SIG-M5 treated with dmso at 0.1 percent for 504 hours (cell line): ENCODE measurements at regions not wholly inside any gene's neighbourhood (a gene's known extent, or its start where the extent isn't known, plus 50 kb on each side); places are given as distances from the start of the nearest gene placed in this dataset.
"Not testable (repeated sequence)": the region's sequence is repeated elsewhere in the genome, so short reads cannot be mapped to it uniquely, and the experiment has no call there.

Experiments
- DNase-seq: peaks from one replicate; lab custom pipeline; 2025; ENCODE audit not compliant: unreplicated experiment; lab: John Stamatoyannopoulos, UW

GRCh38 chr18:71115261-71115660 is 826.4 kb downstream of the SOCS6 start:
- no peak for DNase-seq

- DNase-seq, result no peak
These were observed 825.8 kb downstream of the SOCS6 start for GRCh38 chr18:71114550-71115210.

- no peak for DNase-seq
These were observed 818.4 kb downstream of the SOCS6 start for GRCh38 chr18:71107244-71107643.

- DNase-seq, result no peak
These were observed 817.9 kb downstream of the SOCS6 start for GRCh38 chr18:71106701-71107100.

GRCh38 chr18:71105994-71106546 is 817.2 kb downstream of the SOCS6 start:
- DNase-seq, result no peak

- no peak for DNase-seq
These were observed 816.4 kb downstream of the SOCS6 start for GRCh38 chr18:71105078-71105819.

- no peak for DNase-seq
These were observed 790.8 kb downstream of the SOCS6 start for GRCh38 chr18:71079606-71080005.

- no peak for DNase-seq
These were observed 788.6 kb downstream of the SOCS6 start for GRCh38 chr18:71077451-71077850.

GRCh38 chr18:71075147-71075546 is 786.3 kb downstream of the SOCS6 start:
- no peak for DNase-seq

GRCh38 chr18:71068338-71068737 is 779.5 kb downstream of the SOCS6 start:
- no peak for DNase-seq

GRCh38 chr18:71049893-71050292 is 761.0 kb downstream of the SOCS6 start:
- DNase-seq, result no peak

- no peak for DNase-seq
These were observed 759.0 kb downstream of the SOCS6 start for GRCh38 chr18:71047882-71048281.

- DNase-seq, result no peak
These were observed 756.7 kb downstream of the SOCS6 start for GRCh38 chr18:71045331-71046065.

GRCh38 chr18:71040161-71040560 is 751.3 kb downstream of the SOCS6 start:
- DNase-seq, result no peak

- DNase-seq, result no peak
These were observed 749.4 kb downstream of the SOCS6 start for GRCh38 chr18:71038196-71038595.

- no peak for DNase-seq
These were observed 747.9 kb downstream of the SOCS6 start for GRCh38 chr18:71036783-71037182.

GRCh38 chr18:71031296-71032191 is 742.7 kb downstream of the SOCS6 start:
- DNase-seq, result not testable (repeated sequence)

- not testable (repeated sequence) for DNase-seq
These were observed 741.2 kb downstream of the SOCS6 start for GRCh38 chr18:71030085-71030484.

- no peak for DNase-seq
These were observed 739.5 kb downstream of the SOCS6 start for GRCh38 chr18:71028285-71028762.

- DNase-seq, result no peak
These were observed 738.7 kb downstream of the SOCS6 start for GRCh38 chr18:71027531-71027930.
